Ovary (tissue), 7 donors: ENCODE measurements at regions not wholly inside any gene's neighbourhood (a gene's known extent, or its start where the extent isn't known, plus 50 kb on each side); places are given as distances from the start of the nearest gene placed in this dataset.
"Not testable (repeated sequence)": the region's sequence is repeated elsewhere in the genome, so short reads cannot be mapped to it uniquely, and the experiment has no call there.

Experiments used
- DNase-seq, 5 donors: peaks; one replicate each; pipeline ENCODE4 v3.0.0-alpha.2; 2019 to 2020
- H3K27ac ChIP-seq, 2 donors: fragments of 200-600 bp; one replicate each; pipeline versions ENCODE4 v1.5.1 to v1.8.0; 2019 to 2022
- H3K27me3 ChIP-seq: fragments of 200-600 bp; one replicate; pipeline ENCODE4 v1.8.0; 2022
- H3K36me3 ChIP-seq: fragments of 200-600 bp; sonication (generic); one replicate; pipeline ENCODE4 v1.5.1; 2019
- H3K4me1 ChIP-seq: one replicate; pipeline ENCODE4 v1.8.1; 2013; ENCODE audit warnings: mild to moderate bottlenecking, moderate library complexity; ENCODE audit not compliant: insufficient read depth
- H3K4me3 ChIP-seq: fragments of 200-600 bp; sonication (generic); one replicate; pipeline ENCODE4 v1.5.1; 2017
- H3K9me3 ChIP-seq, 2 donors: fragments of 200-600 bp in 1 of 2; sonication (generic) in 1 of 2; one replicate each; pipeline versions ENCODE4 v1.5.1 to v1.8.1; 2013 to 2019; ENCODE audit warnings: mild to moderate bottlenecking in 1 of 2, moderate library complexity in 1 of 2
- EP300 ChIP-seq: sonication (generic); formaldehyde crosslinking; IDR thresholded peaks from one replicate; pipeline ENCODE4 v1.6.1; 2017; ENCODE audit warnings: antibody characterized with exemption
- POLR2A ChIP-seq: fragments of 450-650 bp; IDR thresholded peaks from one replicate; pipeline ENCODE4 v1.6.1; 2017; ENCODE audit warnings: antibody characterized with exemption, mild to moderate bottlenecking, moderate library complexity
- WGBS, 3 donors: extraction: QIAGEN DNeasy Blood & Tissue Kit in 1 of 3; methylation state at CpG; one replicate each; pipeline versions ENCODE4 v1.1.5 to v1.1.7; 2013 to 2017; 5-methylcytosine and 5-hydroxymethylcytosine counted together
- intact Hi-C, 4 donors: fragments of 100-400 bp; cut with DNase I; formaldehyde crosslinking; loops; one replicate each; pipeline versions ENCODE4 v1.11.0 to v1.15.1; 2022 to 2023
- TF ChIP-seq, protein P1 (sequence below), 3 donors: fragments of 450-650 bp in 2 of 3; fragments of 200-600 bp in 1 of 3; IDR thresholded peaks; one replicate each; pipeline versions ENCODE4 v1.5.1 to v1.8.0; 2016 to 2022; ENCODE audit warnings: antibody characterized with exemption in 3 of 3, mild to moderate bottlenecking in 1 of 3
- donor health status: DM: no; HTN: no; CAD: no; lungs with moderate emphysema.
- donor health status: DM: no; HTN: no; CAD: no.
- donor health status: Bipolar disorder and iron deficiency.
- donor health status: DM: no; HTN: no; CAD: no.
- donor health status: DM: yes; HTN: yes; CAD: no.

DNA sequence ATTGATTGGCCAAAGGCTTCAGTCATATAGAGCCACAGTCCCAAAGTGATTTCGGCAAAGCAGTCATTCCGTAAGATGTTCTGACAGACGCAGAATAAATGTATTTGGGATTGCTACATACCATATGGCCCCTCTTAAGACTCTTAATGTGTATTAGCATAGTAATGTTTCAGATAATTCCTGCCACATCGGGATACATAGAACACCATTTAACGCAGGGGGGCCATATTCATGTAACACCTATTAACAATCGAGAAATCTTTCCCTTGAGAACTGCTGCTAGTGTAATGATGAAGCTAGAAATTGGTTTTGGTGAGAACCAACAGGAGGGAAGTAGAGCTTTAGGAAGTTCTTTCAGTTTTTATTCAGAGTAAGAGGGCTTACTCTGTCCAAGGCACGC lies 390.9 kb upstream of the SASH1 start:
- intact Hi-C loops, result no loop called here
- Histone ChIP-seq H3K4me3 (no peak overlapping the region), H3K4me1 (peaks cover 3% of the 10 kb centered on the region), H3K36me3 (no peaks in the 10 kb centered on the region), H3K9me3 (no peaks in the 10 kb centered on the region), H3K27ac (no peak overlapping the region), H3K27me3 (no peaks in the 10 kb centered on the region)
- 97% methylated on average over 7 of the region's 7 CpGs for WGBS, 3 donors
- TF ChIP-seq EP300 (no peak), POLR2A (no peak)
- TF ChIP-seq, protein P1, sequence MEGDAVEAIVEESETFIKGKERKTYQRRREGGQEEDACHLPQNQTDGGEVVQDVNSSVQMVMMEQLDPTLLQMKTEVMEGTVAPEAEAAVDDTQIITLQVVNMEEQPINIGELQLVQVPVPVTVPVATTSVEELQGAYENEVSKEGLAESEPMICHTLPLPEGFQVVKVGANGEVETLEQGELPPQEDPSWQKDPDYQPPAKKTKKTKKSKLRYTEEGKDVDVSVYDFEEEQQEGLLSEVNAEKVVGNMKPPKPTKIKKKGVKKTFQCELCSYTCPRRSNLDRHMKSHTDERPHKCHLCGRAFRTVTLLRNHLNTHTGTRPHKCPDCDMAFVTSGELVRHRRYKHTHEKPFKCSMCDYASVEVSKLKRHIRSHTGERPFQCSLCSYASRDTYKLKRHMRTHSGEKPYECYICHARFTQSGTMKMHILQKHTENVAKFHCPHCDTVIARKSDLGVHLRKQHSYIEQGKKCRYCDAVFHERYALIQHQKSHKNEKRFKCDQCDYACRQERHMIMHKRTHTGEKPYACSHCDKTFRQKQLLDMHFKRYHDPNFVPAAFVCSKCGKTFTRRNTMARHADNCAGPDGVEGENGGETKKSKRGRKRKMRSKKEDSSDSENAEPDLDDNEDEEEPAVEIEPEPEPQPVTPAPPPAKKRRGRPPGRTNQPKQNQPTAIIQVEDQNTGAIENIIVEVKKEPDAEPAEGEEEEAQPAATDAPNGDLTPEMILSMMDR (IDR thresholded peaks at IDR 0.05), result no peak
- DNase-seq, result no peak

DNA sequence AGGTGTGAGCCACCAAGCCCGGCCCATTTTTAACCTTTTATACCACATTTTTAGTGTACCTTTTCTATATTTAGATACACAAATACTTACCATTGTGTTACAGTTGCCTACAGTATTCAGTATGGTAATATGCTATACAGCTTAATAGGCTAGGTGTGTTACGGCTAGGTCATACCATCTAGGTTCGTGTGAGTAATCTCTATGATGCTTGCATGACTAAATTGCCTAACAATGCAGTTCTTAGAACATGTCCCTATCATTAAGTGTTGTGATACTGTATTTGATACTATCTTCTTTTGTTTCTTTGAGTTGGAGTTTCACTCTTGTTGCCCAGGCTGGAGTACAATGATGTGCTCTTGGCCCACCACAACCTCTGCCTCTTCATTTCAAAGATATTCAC lies 387.7 kb upstream of the SASH1 start:
- no peak for DNase-seq
- Histone ChIP-seq H3K27me3 (no peaks in the 10 kb centered on the region), H3K4me1 (peaks cover 3% of the 10 kb centered on the region), H3K36me3 (no peaks in the 10 kb centered on the region), H3K4me3 (no peak overlapping the region), H3K27ac (no peak overlapping the region), H3K9me3 (no peaks in the 10 kb centered on the region)
- 91 to 96% (median 96%) methylated on average over 3 of the region's 3 CpGs for WGBS, 3 donors
- intact Hi-C loops, result no loop called here
- TF ChIP-seq POLR2A (no peak), EP300 (no peak)
- TF ChIP-seq, protein P1 (IDR thresholded peaks at IDR 0.05), result no peak

DNA sequence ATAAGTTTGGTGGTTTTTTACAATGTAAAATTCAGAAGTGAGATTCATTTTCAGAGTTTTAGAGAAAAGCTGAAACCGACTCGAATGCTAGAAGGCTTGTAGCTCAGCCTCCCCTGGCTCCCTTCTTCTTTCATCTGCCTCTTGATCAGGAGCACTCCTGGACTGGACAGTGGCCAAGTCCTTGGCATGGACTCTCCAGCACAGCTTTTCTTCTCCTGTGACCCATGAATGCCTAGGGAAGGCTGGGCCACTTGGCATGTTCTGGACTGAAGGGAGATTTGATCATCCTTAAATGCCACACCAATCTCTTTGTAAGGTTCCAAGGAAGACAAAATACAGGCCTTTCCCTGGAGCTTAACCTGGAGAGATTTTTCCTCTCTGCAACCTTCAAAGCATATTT lies 384.0 kb upstream of the SASH1 start:
- H3K9me3 ChIP-seq, result no peaks in the 10 kb centered on the region
- no peak for DNase-seq
- H3K4me3 ChIP-seq, result no peak overlapping the region
- H3K27ac ChIP-seq, result no peak overlapping the region
- no peaks in the 10 kb centered on the region for H3K27me3 ChIP-seq
- no peaks in the 10 kb centered on the region for H3K36me3 ChIP-seq
- intact Hi-C loops, result no loop called here
- WGBS, 3 donors, result 81 to 94% (median 91%) methylated on average over 2 of the region's 2 CpGs
- H3K4me1 ChIP-seq, result no peaks in the 10 kb centered on the region
- TF ChIP-seq, protein P1 (IDR thresholded peaks at IDR 0.05), result no peak
- no peak for TF ChIP-seq EP300
- TF ChIP-seq POLR2A, result no peak

DNA sequence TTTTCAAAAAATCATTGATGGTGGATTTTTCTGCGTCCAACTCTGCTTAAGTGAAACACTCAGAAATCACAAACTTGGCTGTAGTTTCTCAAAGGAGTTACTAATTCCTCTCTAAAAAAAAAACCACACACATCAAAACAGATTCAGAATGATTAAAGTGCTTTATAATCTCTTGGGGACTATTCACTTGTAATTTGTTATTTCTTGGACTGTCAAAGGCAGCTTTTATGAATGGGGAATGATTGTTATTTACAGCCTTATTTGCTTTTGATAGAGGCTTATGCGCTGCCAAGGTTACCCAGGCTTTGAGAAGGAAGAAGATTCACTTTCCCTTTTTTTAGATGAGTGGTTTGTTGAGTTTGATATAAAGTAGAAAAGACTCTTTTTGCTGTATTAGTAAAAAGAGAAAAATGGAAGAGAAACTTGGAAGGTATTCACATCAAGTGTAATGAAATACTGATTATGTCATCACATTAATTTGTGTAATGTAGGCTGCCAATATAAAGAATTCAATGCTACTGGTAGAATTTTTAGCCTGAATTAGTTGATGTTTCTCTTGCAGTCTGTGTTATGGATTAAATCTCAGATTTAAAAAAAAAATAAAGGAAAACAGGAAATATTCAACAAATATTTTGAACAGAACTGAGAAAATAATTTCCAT lies 381.0 kb upstream of the SASH1 start:
- Histone ChIP-seq H3K9me3 (no peaks in the 10 kb centered on the region), H3K4me3 (no peak overlapping the region), H3K4me1 (no peaks in the 10 kb centered on the region), H3K27ac (no peak overlapping the region), H3K36me3 (no peaks in the 10 kb centered on the region), H3K27me3 (no peaks in the 10 kb centered on the region)
- TF ChIP-seq, protein P1 (IDR thresholded peaks at IDR 0.05), result no peak
- TF ChIP-seq POLR2A (no peak), EP300 (no peak)
- intact Hi-C loops, result no loop called here
- WGBS, 3 donors, result 6 to 12% (median 11%) methylated on average over 2 of the region's 2 CpGs
- DNase-seq, result no peak

DNA sequence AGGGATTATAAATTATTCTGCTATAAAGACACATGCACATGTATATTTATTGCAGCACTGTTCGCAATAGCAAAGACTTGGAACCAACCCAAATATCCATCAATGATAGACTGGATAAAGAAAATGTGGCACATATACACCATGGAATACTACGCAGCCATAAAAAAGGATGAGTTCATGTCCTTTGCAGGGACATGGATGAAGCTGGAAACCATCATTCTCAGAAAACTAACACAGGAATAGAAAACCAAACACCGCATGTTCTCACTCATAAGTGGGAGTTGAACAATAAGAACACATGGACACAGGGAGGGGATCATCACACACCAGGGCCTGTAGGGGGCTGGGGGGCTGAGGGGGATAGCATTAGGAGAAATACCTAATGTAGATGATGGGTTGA lies 377.2 kb upstream of the SASH1 start:
- WGBS, 3 donors, result 97 to 99% (median 98%) methylated on average over 3 of the region's 3 CpGs
- H3K4me3 ChIP-seq, H3K36me3 ChIP-seq, intact Hi-C loops, H3K27me3 ChIP-seq, H3K4me1 ChIP-seq, H3K9me3 ChIP-seq, DNase-seq, H3K27ac ChIP-seq: not testable (repeated sequence)
